ENCODE measurements at regions not wholly inside any gene's neighbourhood (a gene's known extent, or its start where the extent isn't known, plus 50 kb on each side); places are given as distances from the start of the nearest gene placed in this dataset.

GRCh38 chr2:200174433-200175216 is 131.9 kb upstream of the SPATS2L start:
- CTCF ChIA-PET = no interaction called here

GRCh38 chr2:200177971-200178911 is 128.3 kb upstream of the SPATS2L start:
- Histone ChIP-seq H4K20me1 (ENCODE audit: low read length) (no peaks in the 10 kb centered on the region), H3K4me2 (ENCODE audit: low read length) (no peak overlapping the region), H3K36me3 (ENCODE audit: low read depth, low read length) (no peaks in the 10 kb centered on the region), H3K9ac (ENCODE audit: low read length) (no peak overlapping the region), H3K27me3 (ENCODE audit: low read length) (no peaks in the 10 kb centered on the region), H3K9me2 (replicated peaks; ENCODE audit: low read length) (no peaks in the 10 kb centered on the region), H2AFZ (ENCODE audit: low read length) (no peak overlapping the region; the same call in 1 of the 2 replicates), H3K27ac (ENCODE audit: low read length) (no peak overlapping the region), H3K4me3 (ENCODE audit: low read length) (no peak overlapping the region), H3K4me1 (ENCODE audit: insufficient read depth, low read length) (no peaks in the 10 kb centered on the region), H3K9me3 (ENCODE audit: low read length) (no peaks in the 10 kb centered on the region), H3K79me2 (ENCODE audit: low read length) (no peaks in the 10 kb centered on the region), H3F3A (ENCODE audit: low read length, unreplicated experiment) (no peaks in the 10 kb centered on the region)
- intact Hi-C loops (cut with micrococcal nuclease) = no loop called here
- POLR2A ChIA-PET (ENCODE audit: unreplicated experiment) = no interaction called here
- ATAC-seq = no peak
- CTCF ChIA-PET = no interaction called here
- BruUV-seq (replicated peaks) = no TSS peak
- TF ChIP-seq EZH2 (IDR thresholded peaks at IDR 0.05; ENCODE audit: low read length, unreplicated experiment) = no peak
- TF ChIP-seq EZH2phosphoT487 (IDR thresholded peaks at IDR 0.05; ENCODE audit: borderline replicate concordance, low read length) = no peak
- TF ChIP-seq CTCF (conservative IDR thresholded peaks at IDR 0.05; ENCODE audit: low read depth, low read length) = no peak
- no peak for DNase-seq

More at GRCh38 chr2:200174433-200175216, 131.9 kb upstream of the SPATS2L start:
- no peaks in the 10 kb centered on the region for H3K9me2 ChIP-seq (replicated peaks; ENCODE audit: low read length)
- H3K4me1 ChIP-seq (ENCODE audit: insufficient read depth, low read length) = no peaks in the 10 kb centered on the region
- H2AFZ ChIP-seq (ENCODE audit: low read length) = no peak overlapping the region
- no peak overlapping the region for H3K4me3 ChIP-seq (ENCODE audit: low read length)
- H3K27me3 ChIP-seq (ENCODE audit: low read length) = no peaks in the 10 kb centered on the region
- intact Hi-C loops (cut with micrococcal nuclease) = no loop called here
- no peak overlapping the region for H3K27ac ChIP-seq (ENCODE audit: low read length)
- DNase-seq = no peak
- TF ChIP-seq CTCF (conservative IDR thresholded peaks at IDR 0.05; ENCODE audit: low read depth, low read length) (no peak), EZH2 (IDR thresholded peaks at IDR 0.05; ENCODE audit: low read length, unreplicated experiment) (no peak), EZH2phosphoT487 (IDR thresholded peaks at IDR 0.05; ENCODE audit: borderline replicate concordance, low read length) (no peak)
- no peak overlapping the region for H3K4me2 ChIP-seq (ENCODE audit: low read length)
- no TSS peak for BruUV-seq (replicated peaks)
- no peak for ATAC-seq
- no peaks in the 10 kb centered on the region for H4K20me1 ChIP-seq (ENCODE audit: low read length)
- H3K79me2 ChIP-seq (ENCODE audit: low read length) = no peaks in the 10 kb centered on the region
- no peaks in the 10 kb centered on the region for H3K9me3 ChIP-seq (ENCODE audit: low read length)
- H3F3A ChIP-seq (ENCODE audit: low read length, unreplicated experiment) = no peaks in the 10 kb centered on the region
- H3K36me3 ChIP-seq (ENCODE audit: low read depth, low read length) = no peaks in the 10 kb centered on the region
- no peak overlapping the region for H3K9ac ChIP-seq (ENCODE audit: low read length)
- POLR2A ChIA-PET (ENCODE audit: unreplicated experiment) = no interaction called here
